HEK293 (cell line): ENCODE measurements at regions not wholly inside any gene's neighbourhood (a gene's known extent, or its start where the extent isn't known, plus 50 kb on each side); places are given as distances from the start of the nearest gene placed in this dataset.

Experiments
- CTCF ChIA-PET: fragments of 350-600 bp; formaldehyde crosslinking; extraction: SDS; loops from one replicate; lab custom pipeline; 2021; ENCODE audit warnings: antibody characterized with exemption; lab: Yijun Ruan, JAX
- POLR2A ChIA-PET: fragments of 300-600 bp; formaldehyde crosslinking; extraction: SDS; loops from one replicate; lab custom pipeline; 2020; ENCODE audit warnings: antibody characterized with exemption, inconsistent platforms; lab: Yijun Ruan, JAX
- H3K27ac ChIP-seq: fragments of 200-500 bp; sonication (Bioruptor generic); 2 replicates; pipeline ENCODE4 v1.5.1; 2014; ENCODE audit warnings: low read depth, low read length, control low read depth, inconsistent platforms; ENCODE audit errors: extremely low read depth
- H3K36me3 ChIP-seq, 2 experiments: fragments of 200-500 bp in 1 of 2; sonication (Bioruptor generic) in 1 of 2; 1 replicate in 1 of 2; 2 replicates in 1 of 2; pipeline ENCODE4 v1.5.1; 2014 to 2017; ENCODE audit warnings: inconsistent platforms in 2 of 2, low read length in 2 of 2; ENCODE audit not compliant: control insufficient read depth in 2 of 2, insufficient read depth in 1 of 2
- H3K4me1 ChIP-seq: fragments of 200-500 bp; sonication (Bioruptor generic); 2 replicates; pipeline ENCODE4 v1.5.1; 2014; ENCODE audit warnings: mild to moderate bottlenecking, low read length, inconsistent platforms; ENCODE audit not compliant: control insufficient read depth, insufficient read depth
- H3K4me3 ChIP-seq: 2 replicates; pipeline ENCODE4 v1.5.1; 2011; ENCODE audit warnings: low read depth, mild to moderate bottlenecking, control low read depth, low read length, moderate library complexity
- H3K9me3 ChIP-seq: fragments of 200-500 bp; sonication (Bioruptor generic); 2 replicates; pipeline ENCODE4 v1.5.1; 2014; ENCODE audit warnings: low read depth, low read length, inconsistent platforms; ENCODE audit not compliant: control insufficient read depth, insufficient read depth
- EGR2 ChIP-seq: fragments of 450-650 bp; formaldehyde crosslinking; IDR thresholded peaks from 2 replicates; pipeline ENCODE4 v1.5.1; 2016; ENCODE audit warnings: low read depth, missing biosample characterization, missing genetic modification characterization
- HOXD13 ChIP-seq: sonication (generic); formaldehyde crosslinking; IDR thresholded peaks from 2 replicates; pipeline ENCODE4 v1.8.0; 2022; ENCODE audit warnings: missing genetic modification reagents, borderline replicate concordance
- MZF1 ChIP-seq: fragments of 450-650 bp; formaldehyde crosslinking; IDR thresholded peaks from 2 replicates; pipeline ENCODE4 v1.5.1; 2017; ENCODE audit warnings: missing biosample characterization, missing genetic modification characterization, borderline replicate concordance
- PRDM2 ChIP-seq: fragments of 450-650 bp; formaldehyde crosslinking; IDR thresholded peaks from 2 replicates; pipeline ENCODE4 v1.5.1; 2016; ENCODE audit warnings: missing biosample characterization, missing genetic modification characterization, borderline replicate concordance
- ZNF223 ChIP-seq: fragments of 450-650 bp; formaldehyde crosslinking; IDR thresholded peaks from 2 replicates; pipeline ENCODE4 v1.5.1; 2016; ENCODE audit warnings: missing biosample characterization, missing genetic modification characterization
- ZNF280C ChIP-seq: fragments of 450-650 bp; formaldehyde crosslinking; IDR thresholded peaks from 2 replicates; pipeline ENCODE4 v1.5.1; 2016; ENCODE audit warnings: missing biosample characterization, missing genetic modification characterization
- ZNF398 ChIP-seq: fragments of 450-650 bp; formaldehyde crosslinking; IDR thresholded peaks from 2 replicates; pipeline ENCODE4 v1.5.1; 2017; ENCODE audit warnings: missing biosample characterization, missing genetic modification characterization
- ZNF416 ChIP-seq: fragments of 450-650 bp; formaldehyde crosslinking; IDR thresholded peaks from 2 replicates; pipeline ENCODE4 v1.5.1; 2016; ENCODE audit warnings: missing biosample characterization, missing genetic modification characterization
- ZNF449 ChIP-seq: fragments of 450-650 bp; formaldehyde crosslinking; IDR thresholded peaks from 2 replicates; pipeline ENCODE4 v1.5.1; 2017; ENCODE audit warnings: missing biosample characterization, mild to moderate bottlenecking, missing genetic modification characterization, moderate library complexity
- ZNF513 ChIP-seq: fragments of 450-650 bp; IDR thresholded peaks from 2 replicates; pipeline ENCODE4 v1.5.1; 2018; ENCODE audit warnings: missing biosample characterization, missing genetic modification characterization
- ZNF585B ChIP-seq: fragments of 450-650 bp; formaldehyde crosslinking; IDR thresholded peaks from 2 replicates; pipeline ENCODE4 v1.5.1; 2016; ENCODE audit warnings: missing biosample characterization, missing genetic modification characterization
- ZNF639 ChIP-seq: fragments of 450-650 bp; formaldehyde crosslinking; IDR thresholded peaks from 2 replicates; pipeline ENCODE4 v1.5.1; 2016; ENCODE audit warnings: missing biosample characterization, missing genetic modification characterization
- ZNF654 ChIP-seq: fragments of 450-650 bp; formaldehyde crosslinking; IDR thresholded peaks from 2 replicates; pipeline ENCODE4 v1.5.1; 2016; ENCODE audit warnings: low read depth, missing biosample characterization, missing genetic modification characterization
- ZNF658 ChIP-seq: fragments of 450-650 bp; formaldehyde crosslinking; IDR thresholded peaks from 2 replicates; pipeline ENCODE4; 2016; ENCODE audit warnings: missing biosample characterization, missing genetic modification characterization
- ZNF704 ChIP-seq: fragments of 450-650 bp; formaldehyde crosslinking; IDR thresholded peaks from 2 replicates; pipeline ENCODE4 v1.5.1; 2016; ENCODE audit warnings: missing biosample characterization, missing genetic modification characterization
- ZNF747 ChIP-seq: fragments of 450-650 bp; formaldehyde crosslinking; IDR thresholded peaks from 2 replicates; pipeline ENCODE4 v1.5.1; 2016; ENCODE audit warnings: missing biosample characterization, missing genetic modification characterization
- ZNF776 ChIP-seq: fragments of 450-650 bp; formaldehyde crosslinking; IDR thresholded peaks from 2 replicates; pipeline ENCODE4 v1.5.0; 2017; ENCODE audit warnings: missing biosample characterization, missing genetic modification characterization, borderline replicate concordance
- ZNF830 ChIP-seq: fragments of 450-650 bp; IDR thresholded peaks from 2 replicates; pipeline ENCODE4 v1.5.0; 2018; ENCODE audit warnings: missing biosample characterization, missing genetic modification characterization, low read depth, mild to moderate bottlenecking, moderate library complexity

- no peaks in the 10 kb centered on the region for H3K9me3 ChIP-seq
- POLR2A ChIA-PET = no interaction called here
- no peak overlapping the region for H3K27ac ChIP-seq
- TF ChIP-seq ZNF639 (tag by site-specific recombination) (no peak), ZNF449 (tag by site-specific recombination) (no peak), PRDM2 (tag by site-specific recombination) (no peak), ZNF658 (no peak), HOXD13 (no peak), ZNF776 (tag by site-specific recombination) (no peak), MZF1 (tag by site-specific recombination) (no peak), ZNF747 (no peak), EGR2 (no peak), ZNF830 (tag by site-specific recombination) (no peak), ZNF654 (tag by site-specific recombination) (no peak), ZNF398 (tag by site-specific recombination) (no peak), ZNF513 (tag by site-specific recombination) (no peak), ZNF223 (tag by site-specific recombination) (no peak), ZNF280C (tag by site-specific recombination) (no peak), ZNF704 (tag by site-specific recombination) (no peak), ZNF585B (tag by site-specific recombination) (no peak), ZNF416 (no peak)
- H3K4me3 ChIP-seq = no peak overlapping the region
- no peaks in the 10 kb centered on the region for H3K36me3 ChIP-seq
- H3K4me1 ChIP-seq = no peaks in the 10 kb centered on the region
- CTCF ChIA-PET = no interaction called here
These were observed 125.4 kb upstream of the KLF12 start for GRCh38 chr13:74259641-74260040.
